Suprapubic skin (tissue), 3 donors: ENCODE measurements at regions not wholly inside any gene's neighbourhood (a gene's known extent, or its start where the extent isn't known, plus 50 kb on each side); places are given as distances from the start of the nearest gene placed in this dataset.

Experiments
- POLR2AphosphoS5 ChIP-seq, 3 donors: sonication (generic); formaldehyde crosslinking; IDR thresholded peaks; one replicate each; pipeline ENCODE4 v1.6.1; 2017; ENCODE audit warnings: antibody characterized with exemption in 3 of 3
- TF ChIP-seq, protein P1 (sequence below), 2 donors: fragments of 200-600 bp in 1 of 2; fragments of 450-650 bp in 1 of 2; sonication (generic) in 1 of 2; IDR thresholded peaks; one replicate each; pipeline ENCODE4 v1.5.1; 2016 to 2019; ENCODE audit warnings: antibody characterized with exemption in 2 of 2, mild to moderate bottlenecking in 1 of 2, moderate library complexity in 1 of 2

DNA sequence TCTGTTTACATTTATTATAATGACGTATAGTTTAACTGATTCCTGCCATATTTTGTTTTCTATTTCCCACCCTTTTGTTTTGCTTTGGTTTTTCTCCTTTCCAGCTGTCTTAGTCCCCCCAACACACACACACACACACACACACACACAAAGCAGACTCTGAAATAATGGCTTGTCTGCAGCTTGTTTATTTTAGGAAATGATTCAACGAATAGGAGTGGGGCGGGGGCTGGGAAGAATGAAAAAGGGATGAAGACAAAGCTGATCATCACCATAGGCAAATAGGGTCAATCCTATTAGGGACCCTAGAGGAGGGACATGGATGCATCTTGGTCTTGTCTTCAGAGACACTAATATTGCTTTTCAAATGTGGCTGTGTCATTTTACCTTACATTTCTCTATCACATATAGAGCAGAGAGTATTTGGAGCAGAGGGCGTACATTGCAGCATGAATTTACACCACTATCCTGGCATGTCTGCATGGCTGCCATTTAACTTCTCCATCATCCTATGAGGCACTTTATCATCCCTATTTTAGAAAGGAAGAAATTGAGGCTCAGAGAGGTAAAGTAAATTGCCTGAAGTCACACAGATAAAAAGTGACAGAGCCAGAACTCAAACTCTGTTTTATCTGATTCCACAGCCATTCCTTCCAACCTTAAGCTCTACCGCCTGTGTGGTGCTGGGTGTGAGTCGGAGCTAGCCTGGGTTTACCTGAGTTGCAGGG, 147.2 kb upstream of the TPM1 start:
- TF ChIP-seq, protein P1, sequence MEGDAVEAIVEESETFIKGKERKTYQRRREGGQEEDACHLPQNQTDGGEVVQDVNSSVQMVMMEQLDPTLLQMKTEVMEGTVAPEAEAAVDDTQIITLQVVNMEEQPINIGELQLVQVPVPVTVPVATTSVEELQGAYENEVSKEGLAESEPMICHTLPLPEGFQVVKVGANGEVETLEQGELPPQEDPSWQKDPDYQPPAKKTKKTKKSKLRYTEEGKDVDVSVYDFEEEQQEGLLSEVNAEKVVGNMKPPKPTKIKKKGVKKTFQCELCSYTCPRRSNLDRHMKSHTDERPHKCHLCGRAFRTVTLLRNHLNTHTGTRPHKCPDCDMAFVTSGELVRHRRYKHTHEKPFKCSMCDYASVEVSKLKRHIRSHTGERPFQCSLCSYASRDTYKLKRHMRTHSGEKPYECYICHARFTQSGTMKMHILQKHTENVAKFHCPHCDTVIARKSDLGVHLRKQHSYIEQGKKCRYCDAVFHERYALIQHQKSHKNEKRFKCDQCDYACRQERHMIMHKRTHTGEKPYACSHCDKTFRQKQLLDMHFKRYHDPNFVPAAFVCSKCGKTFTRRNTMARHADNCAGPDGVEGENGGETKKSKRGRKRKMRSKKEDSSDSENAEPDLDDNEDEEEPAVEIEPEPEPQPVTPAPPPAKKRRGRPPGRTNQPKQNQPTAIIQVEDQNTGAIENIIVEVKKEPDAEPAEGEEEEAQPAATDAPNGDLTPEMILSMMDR (IDR thresholded peaks at IDR 0.05): no peak
- no peak for TF ChIP-seq POLR2AphosphoS5 (IDR thresholded peaks at IDR 0.05)
